Astrocyte (in vitro differentiated cells and primary cell): ENCODE measurements at regions not wholly inside any gene's neighbourhood (a gene's known extent, or its start where the extent isn't known, plus 50 kb on each side); places are given as distances from the start of the nearest gene placed in this dataset.

Experiments
- DNase-seq: peaks from one replicate; pipeline ENCODE4 v3.0.0-alpha.2; 2010; ENCODE audit warnings: low read depth
- FAIRE-seq: peaks from 2 replicates; lab custom pipeline; 2011; peaks lifted over from hg19 to GRCh38; lab: Jason Lieb, UNC
- H2AFZ ChIP-seq: 2 replicates; pipeline ENCODE4 v1.6.0; 2012; ENCODE audit warnings: low read depth, low read length, inconsistent platforms
- H3K27ac ChIP-seq: 2 replicates; pipeline ENCODE4 v1.5.1; 2011; ENCODE audit warnings: low read depth, low read length, inconsistent platforms
- H3K27me3 ChIP-seq: 2 replicates; pipeline ENCODE4 v1.6.0; 2011; ENCODE audit warnings: low read length, inconsistent platforms; ENCODE audit not compliant: insufficient read depth
- H3K36me3 ChIP-seq: 2 replicates; pipeline ENCODE4 v1.5.1; 2011; ENCODE audit warnings: low read length, inconsistent platforms; ENCODE audit not compliant: insufficient read depth
- H3K4me1 ChIP-seq: 2 replicates; pipeline ENCODE4 v1.5.1; 2011; ENCODE audit warnings: low read length, inconsistent platforms; ENCODE audit not compliant: insufficient read depth
- H3K4me2 ChIP-seq: 2 replicates; pipeline ENCODE4 v1.6.0; 2012; ENCODE audit warnings: low read length, inconsistent platforms
- H3K4me3 ChIP-seq: 2 replicates; pipeline ENCODE4 v1.5.1; 2011; ENCODE audit warnings: low read depth, mild to moderate bottlenecking, low read length, inconsistent platforms; ENCODE audit not compliant: insufficient read depth
- H3K79me2 ChIP-seq: 2 replicates; pipeline ENCODE4 v1.6.0; 2012; ENCODE audit warnings: mild to moderate bottlenecking, low read length, inconsistent platforms; ENCODE audit not compliant: insufficient read depth
- H3K9ac ChIP-seq: 2 replicates; pipeline ENCODE4 v1.6.0; 2012; ENCODE audit warnings: mild to moderate bottlenecking, low read length, inconsistent platforms
- H3K9me3 ChIP-seq: 2 replicates; pipeline ENCODE4 v1.5.1; 2012; ENCODE audit warnings: low read depth, mild to moderate bottlenecking, low read length, inconsistent platforms; ENCODE audit not compliant: insufficient read depth
- H4K20me1 ChIP-seq: 2 replicates; pipeline ENCODE4 v1.6.0; 2012; ENCODE audit warnings: low read length, inconsistent platforms; ENCODE audit not compliant: insufficient read depth
- H3K27ac Mint-ChIP-seq: one replicate; pipeline ENCODE4 v1.8.0; 2021; ENCODE audit warnings: mild to moderate bottlenecking, mixed read lengths; ENCODE audit not compliant: unreplicated experiment
- H3K27me3 Mint-ChIP-seq: one replicate; pipeline ENCODE4 v1.8.0; 2021; ENCODE audit warnings: low read depth, mixed read lengths; ENCODE audit not compliant: unreplicated experiment
- H3K36me3 Mint-ChIP-seq: one replicate; pipeline ENCODE4 v1.8.0; 2021; ENCODE audit warnings: low read depth, mixed read lengths; ENCODE audit not compliant: unreplicated experiment
- H3K4me1 Mint-ChIP-seq: one replicate; pipeline ENCODE4 v1.8.0; 2021; ENCODE audit warnings: low read depth, mixed read lengths; ENCODE audit not compliant: unreplicated experiment
- H3K4me3 Mint-ChIP-seq: one replicate; pipeline ENCODE4 v1.8.0; 2021; ENCODE audit warnings: mild to moderate bottlenecking, moderate library complexity, mixed read lengths; ENCODE audit not compliant: unreplicated experiment
- H3K9me3 Mint-ChIP-seq: one replicate; pipeline ENCODE4 v1.8.0; 2021; ENCODE audit warnings: mild to moderate bottlenecking, mixed read lengths; ENCODE audit not compliant: unreplicated experiment
- CTCF ChIP-seq: IDR thresholded peaks from 2 replicates; pipeline ENCODE4 v1.5.1; 2011; ENCODE audit warnings: low read depth, mild to moderate bottlenecking, inconsistent platforms, low read length, moderate library complexity; ENCODE audit not compliant: insufficient read depth
- EZH2 ChIP-seq: IDR thresholded peaks from 2 replicates; pipeline ENCODE4 v1.6.1; 2012; ENCODE audit warnings: mild to moderate bottlenecking, low read length, inconsistent platforms; ENCODE audit not compliant: insufficient read depth

DNA sequence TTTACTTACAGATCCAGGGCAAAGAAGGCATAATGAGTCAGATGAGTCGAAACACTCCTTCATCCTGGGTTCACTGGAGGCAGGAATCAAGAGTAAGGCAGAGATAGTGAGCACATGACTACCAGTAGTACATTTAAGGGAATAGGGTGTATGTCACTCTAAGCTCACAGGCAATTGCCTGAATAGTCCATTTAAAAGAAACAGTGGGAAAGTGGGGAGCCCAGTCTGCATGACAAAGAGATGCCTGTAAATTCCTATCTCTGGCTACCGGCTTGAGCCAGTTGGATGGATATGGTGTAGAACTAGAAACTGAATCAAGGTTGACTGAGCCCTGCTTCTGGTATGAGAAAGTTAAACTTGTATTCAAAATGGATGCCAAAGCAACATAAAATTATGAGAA lies 861.5 kb upstream of the ZWINT start:
- H3K27ac ChIP-seq = no peak overlapping the region
- Mint-ChIP-seq H3K9me3 (no peaks in the 10 kb centered on the region), H3K4me1 (peaks cover 3% of the 10 kb centered on the region), H3K36me3 (no peaks in the 10 kb centered on the region), H3K27ac (no peak overlapping the region), H3K27me3 (no peaks in the 10 kb centered on the region), H3K4me3 (no peak overlapping the region)
- no peaks in the 10 kb centered on the region for H3K36me3 ChIP-seq
- H3K79me2 ChIP-seq = no peaks in the 10 kb centered on the region
- H3K4me3 ChIP-seq = no peak overlapping the region
- no peak for TF ChIP-seq EZH2
- no peak for TF ChIP-seq CTCF
- no peaks in the 10 kb centered on the region for H4K20me1 ChIP-seq
- no peaks in the 10 kb centered on the region for H3K4me1 ChIP-seq
- FAIRE-seq (no peak), DNase-seq (no peak)
- no peak overlapping the region for H3K9ac ChIP-seq
- no peaks in the 10 kb centered on the region for H3K27me3 ChIP-seq
- H2AFZ ChIP-seq = no peak overlapping the region
- H3K9me3 ChIP-seq = no peaks in the 10 kb centered on the region
- H3K4me2 ChIP-seq = no peak overlapping the region

DNA sequence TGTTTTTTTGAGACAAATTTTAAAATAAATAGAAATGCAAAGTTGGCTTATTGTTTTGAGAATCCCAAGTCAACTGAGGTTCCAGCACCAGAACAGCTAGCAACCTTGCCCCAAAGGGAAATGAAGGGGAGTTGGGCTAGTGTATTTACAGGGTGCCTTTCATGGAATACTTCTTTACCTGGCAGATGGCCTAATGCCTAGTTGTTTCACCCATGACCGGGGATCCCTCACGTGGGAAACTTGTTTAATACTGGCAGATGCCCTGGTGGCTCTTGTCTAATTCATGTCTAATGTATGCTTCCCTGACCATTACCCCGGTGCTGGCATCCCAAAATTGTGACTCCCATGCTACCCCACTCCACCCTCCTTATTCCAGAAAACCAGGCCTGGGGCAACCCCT lies 861.1 kb upstream of the ZWINT start:
- no peaks in the 10 kb centered on the region for H3K4me1 ChIP-seq
- H3K4me2 ChIP-seq = no peak overlapping the region
- no peak overlapping the region for H3K27ac Mint-ChIP-seq
- H4K20me1 ChIP-seq = no peaks in the 10 kb centered on the region
- FAIRE-seq (no peak), DNase-seq (no peak)
- no peaks in the 10 kb centered on the region for H3K27me3 Mint-ChIP-seq
- H3K27ac ChIP-seq = no peak overlapping the region
- no peaks in the 10 kb centered on the region for H3K9me3 ChIP-seq
- no peak overlapping the region for H2AFZ ChIP-seq
- TF ChIP-seq EZH2 = no peak
- TF ChIP-seq CTCF = no peak
- peaks cover 3% of the 10 kb centered on the region for H3K4me1 Mint-ChIP-seq
- H3K9me3 Mint-ChIP-seq = no peaks in the 10 kb centered on the region
- H3K27me3 ChIP-seq = no peaks in the 10 kb centered on the region
- no peaks in the 10 kb centered on the region for H3K79me2 ChIP-seq
- no peak overlapping the region for H3K9ac ChIP-seq
- no peak overlapping the region for H3K4me3 Mint-ChIP-seq
- H3K36me3 ChIP-seq = no peaks in the 10 kb centered on the region
- no peaks in the 10 kb centered on the region for H3K36me3 Mint-ChIP-seq
- H3K4me3 ChIP-seq = no peak overlapping the region

DNA sequence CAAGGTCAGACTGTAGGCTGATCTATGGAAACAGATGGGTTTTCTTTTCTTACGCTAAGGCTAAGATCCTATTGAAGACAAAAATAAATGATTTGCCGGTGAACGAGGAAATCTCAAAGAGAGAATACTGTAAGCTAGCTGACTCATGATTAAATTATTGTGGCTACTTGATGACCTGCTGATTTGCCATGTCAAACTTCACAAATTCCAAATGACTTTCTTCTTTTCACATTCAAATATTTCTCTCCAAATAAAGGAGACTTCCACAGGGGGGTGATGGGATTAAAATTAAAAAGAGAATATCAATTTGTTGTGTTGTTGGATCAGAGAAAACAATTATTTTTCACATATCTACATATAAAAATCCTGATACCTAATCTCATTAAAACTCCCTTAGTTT lies 860.6 kb upstream of the ZWINT start:
- TF ChIP-seq CTCF (no peak), EZH2 (no peak)
- no peak for FAIRE-seq
- Mint-ChIP-seq H3K9me3 (no peaks in the 10 kb centered on the region), H3K4me1 (peaks cover 3% of the 10 kb centered on the region), H3K27me3 (no peaks in the 10 kb centered on the region), H3K36me3 (no peaks in the 10 kb centered on the region), H3K27ac (no peak overlapping the region), H3K4me3 (no peak overlapping the region)
- no peaks in the 10 kb centered on the region for H3K27me3 ChIP-seq
- no peak for DNase-seq
- no peaks in the 10 kb centered on the region for H3K4me1 ChIP-seq
- no peaks in the 10 kb centered on the region for H4K20me1 ChIP-seq
- H3K9ac ChIP-seq = no peak overlapping the region
- H3K4me2 ChIP-seq = no peak overlapping the region
- no peak overlapping the region for H3K27ac ChIP-seq
- H3K9me3 ChIP-seq = no peaks in the 10 kb centered on the region
- no peaks in the 10 kb centered on the region for H3K36me3 ChIP-seq
- H3K79me2 ChIP-seq = no peaks in the 10 kb centered on the region
- H3K4me3 ChIP-seq = no peak overlapping the region
- no peak overlapping the region for H2AFZ ChIP-seq
